ENCODE measurements at regions not wholly inside any gene's neighbourhood (a gene's known extent, or its start where the extent isn't known, plus 50 kb on each side); places are given as distances from the start of the nearest gene placed in this dataset.

GRCh38 chr11:122305426-122306320 lies 189.7 kb upstream of the BLID start:
- no peak overlapping the region for H3K4me3 ChIP-seq (replicated peaks in 1 of 2; ENCODE audit: low read depth in 2 of 2, low read length in 2 of 2)
- TF ChIP-seq CTCF (IDR thresholded peaks at IDR 0.05; ENCODE audit: low read depth, low read length), result no peak
- DNase-seq (ENCODE audit: low read depth in 2 of 2), result peak in 1 of 2 donors; percentile 15

GRCh38 chr11:122304973-122305372 lies 189.0 kb upstream of the BLID start:
- no peak overlapping the region for H3K4me3 ChIP-seq (replicated peaks in 1 of 2; ENCODE audit: low read depth in 2 of 2, low read length in 2 of 2)
- no peak for TF ChIP-seq CTCF (IDR thresholded peaks at IDR 0.05; ENCODE audit: low read depth, low read length)
- no peak for DNase-seq (ENCODE audit: low read depth in 2 of 2)

GRCh38 chr11:122304306-122304705 lies 188.3 kb upstream of the BLID start:
- no peak for DNase-seq (ENCODE audit: low read depth in 2 of 2)
- no peak for TF ChIP-seq CTCF (IDR thresholded peaks at IDR 0.05; ENCODE audit: low read depth, low read length)
- no peak overlapping the region for H3K4me3 ChIP-seq (replicated peaks in 1 of 2; ENCODE audit: low read depth in 2 of 2, low read length in 2 of 2)

- TF ChIP-seq CTCF (IDR thresholded peaks at IDR 0.05; ENCODE audit: low read depth, low read length), result no peak
- DNase-seq (ENCODE audit: low read depth in 2 of 2), result no peak
- no peak overlapping the region for H3K4me3 ChIP-seq (replicated peaks in 1 of 2; ENCODE audit: low read depth in 2 of 2, low read length in 2 of 2)
Measured at GRCh38 chr11:122294041-122294440, 178.0 kb upstream of the BLID start.

GRCh38 chr11:122293296-122294023 lies 177.4 kb upstream of the BLID start:
- DNase-seq (ENCODE audit: low read depth in 2 of 2), result peak; percentile 13 to 49
- H3K4me3 ChIP-seq (replicated peaks in 1 of 2; ENCODE audit: low read depth in 2 of 2, low read length in 2 of 2), result no peak overlapping the region
- TF ChIP-seq CTCF (IDR thresholded peaks at IDR 0.05; ENCODE audit: low read depth, low read length), result peak; percentile 6

GRCh38 chr11:122287401-122287800 lies 171.4 kb upstream of the BLID start:
- DNase-seq (ENCODE audit: low read depth in 2 of 2), result no peak
- no peak for TF ChIP-seq CTCF (IDR thresholded peaks at IDR 0.05; ENCODE audit: low read depth, low read length)
- H3K4me3 ChIP-seq (replicated peaks in 1 of 2; ENCODE audit: low read depth in 2 of 2, low read length in 2 of 2), result no peak overlapping the region

All from cardiac fibroblast (primary cell).